ENCODE measurements at regions not wholly inside any gene's neighbourhood (a gene's known extent, or its start where the extent isn't known, plus 50 kb on each side); places are given as distances from the start of the nearest gene placed in this dataset.

DNA sequence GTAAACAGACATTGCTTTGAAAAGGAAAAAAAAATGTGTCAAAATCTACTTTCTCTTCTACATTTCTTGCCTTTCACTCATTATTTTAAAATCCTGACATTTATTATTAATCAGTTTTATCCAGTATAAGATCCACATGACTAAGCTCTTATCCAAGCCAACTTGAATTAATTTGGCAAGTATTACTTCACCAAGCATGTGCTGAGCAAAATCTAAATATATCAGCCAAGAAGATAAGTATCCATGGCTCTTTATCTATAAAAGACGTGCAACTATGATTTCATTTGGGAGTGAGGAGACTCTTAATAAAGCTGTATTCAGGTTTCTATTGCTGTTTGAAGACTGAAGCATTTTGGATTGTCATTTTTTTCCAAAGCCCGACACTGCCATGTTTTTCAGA, 221.3 kb downstream of the TRIM36 start:
- TF ChIP-seq ZNF121 (CRISPR knock-in tag; conservative IDR thresholded peaks at IDR 0.05) = no peak
- no peak for TF ChIP-seq CBFA2T3 (IDR thresholded peaks at IDR 0.05)
- TF ChIP-seq NFE2 (IDR thresholded peaks at IDR 0.05; ENCODE audit: low read depth) = no peak
- no peak for TF ChIP-seq KAT2B (IDR thresholded peaks at IDR 0.05; ENCODE audit: low read depth, low read length)
- no peak for TF ChIP-seq SREBF1 (IDR thresholded peaks at IDR 0.05; ENCODE audit: borderline replicate concordance, low read depth, low read length)
- TF ChIP-seq, protein P1, sequence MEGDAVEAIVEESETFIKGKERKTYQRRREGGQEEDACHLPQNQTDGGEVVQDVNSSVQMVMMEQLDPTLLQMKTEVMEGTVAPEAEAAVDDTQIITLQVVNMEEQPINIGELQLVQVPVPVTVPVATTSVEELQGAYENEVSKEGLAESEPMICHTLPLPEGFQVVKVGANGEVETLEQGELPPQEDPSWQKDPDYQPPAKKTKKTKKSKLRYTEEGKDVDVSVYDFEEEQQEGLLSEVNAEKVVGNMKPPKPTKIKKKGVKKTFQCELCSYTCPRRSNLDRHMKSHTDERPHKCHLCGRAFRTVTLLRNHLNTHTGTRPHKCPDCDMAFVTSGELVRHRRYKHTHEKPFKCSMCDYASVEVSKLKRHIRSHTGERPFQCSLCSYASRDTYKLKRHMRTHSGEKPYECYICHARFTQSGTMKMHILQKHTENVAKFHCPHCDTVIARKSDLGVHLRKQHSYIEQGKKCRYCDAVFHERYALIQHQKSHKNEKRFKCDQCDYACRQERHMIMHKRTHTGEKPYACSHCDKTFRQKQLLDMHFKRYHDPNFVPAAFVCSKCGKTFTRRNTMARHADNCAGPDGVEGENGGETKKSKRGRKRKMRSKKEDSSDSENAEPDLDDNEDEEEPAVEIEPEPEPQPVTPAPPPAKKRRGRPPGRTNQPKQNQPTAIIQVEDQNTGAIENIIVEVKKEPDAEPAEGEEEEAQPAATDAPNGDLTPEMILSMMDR (IDR thresholded peaks at IDR 0.05 in 2 of 3, conservative IDR thresholded peaks at IDR 0.05 in 1 of 3; ENCODE audit: insufficient read depth in 2 of 3, low read depth in 1 of 3, low read length in 3 of 3) = no peak
- TF ChIP-seq KAT7 (CRISPR knock-in tag; IDR thresholded peaks at IDR 0.05; ENCODE audit: borderline replicate concordance) = no peak
- no peak for TF ChIP-seq MCM2 (IDR thresholded peaks at IDR 0.05; ENCODE audit: low read depth)
- no peak for TF ChIP-seq ZNF263 (CRISPR knock-in tag; IDR thresholded peaks at IDR 0.05; ENCODE audit: borderline replicate concordance)
- no peak for TF ChIP-seq MEIS2 (IDR thresholded peaks at IDR 0.05; ENCODE audit: partially characterized antibody)
- TF ChIP-seq RBBP5 (IDR thresholded peaks at IDR 0.05; ENCODE audit: borderline replicate concordance, insufficient read depth, low read length, poor library complexity, severe bottlenecking) = no peak
- TF ChIP-seq MTA3 (IDR thresholded peaks at IDR 0.05; ENCODE audit: borderline replicate concordance) = no peak

Data from K562 (cell line).